ENCODE measurements at regions not wholly inside any gene's neighbourhood (a gene's known extent, or its start where the extent isn't known, plus 50 kb on each side); places are given as distances from the start of the nearest gene placed in this dataset.

DNA sequence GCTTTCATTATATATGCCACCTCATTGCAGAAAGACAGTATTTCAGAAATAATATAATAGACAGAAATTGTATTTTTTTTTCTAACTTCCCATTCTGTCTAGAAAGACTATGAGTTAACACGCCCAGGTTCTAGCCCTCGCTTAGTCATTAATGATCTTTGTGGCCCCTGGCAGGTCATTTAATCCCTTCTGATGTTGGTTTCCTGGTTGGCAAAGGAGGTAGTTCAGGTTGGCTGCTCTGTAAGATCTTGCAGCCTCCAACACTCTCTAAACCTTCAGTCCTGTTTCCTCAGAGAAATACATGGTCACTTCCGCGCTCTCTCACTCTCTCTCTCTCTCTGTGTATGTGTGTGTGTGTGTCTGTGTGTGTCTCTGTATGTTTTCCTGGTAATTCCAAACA lies 156.3 kb upstream of the NOCT start:
- no peak overlapping the region for H3K4me3 ChIP-seq
- H3K9me3 ChIP-seq: no peaks in the 10 kb centered on the region
- H3K36me3 ChIP-seq (replicated peaks in 1 of 2; ENCODE audit: insufficient read depth in 1 of 2, low read depth in 2 of 2): no peaks in the 10 kb centered on the region
- WGBS, 2 donors: 56 to 67% methylated on average over 4 of the region's 4 CpGs
- peak overlapping the region in 1 of 4 donors; percentile 12 for H3K27ac ChIP-seq
- TF ChIP-seq, protein P1, sequence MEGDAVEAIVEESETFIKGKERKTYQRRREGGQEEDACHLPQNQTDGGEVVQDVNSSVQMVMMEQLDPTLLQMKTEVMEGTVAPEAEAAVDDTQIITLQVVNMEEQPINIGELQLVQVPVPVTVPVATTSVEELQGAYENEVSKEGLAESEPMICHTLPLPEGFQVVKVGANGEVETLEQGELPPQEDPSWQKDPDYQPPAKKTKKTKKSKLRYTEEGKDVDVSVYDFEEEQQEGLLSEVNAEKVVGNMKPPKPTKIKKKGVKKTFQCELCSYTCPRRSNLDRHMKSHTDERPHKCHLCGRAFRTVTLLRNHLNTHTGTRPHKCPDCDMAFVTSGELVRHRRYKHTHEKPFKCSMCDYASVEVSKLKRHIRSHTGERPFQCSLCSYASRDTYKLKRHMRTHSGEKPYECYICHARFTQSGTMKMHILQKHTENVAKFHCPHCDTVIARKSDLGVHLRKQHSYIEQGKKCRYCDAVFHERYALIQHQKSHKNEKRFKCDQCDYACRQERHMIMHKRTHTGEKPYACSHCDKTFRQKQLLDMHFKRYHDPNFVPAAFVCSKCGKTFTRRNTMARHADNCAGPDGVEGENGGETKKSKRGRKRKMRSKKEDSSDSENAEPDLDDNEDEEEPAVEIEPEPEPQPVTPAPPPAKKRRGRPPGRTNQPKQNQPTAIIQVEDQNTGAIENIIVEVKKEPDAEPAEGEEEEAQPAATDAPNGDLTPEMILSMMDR (IDR thresholded peaks at IDR 0.05): no peak
- no peak for TF ChIP-seq POLR2A (IDR thresholded peaks at IDR 0.05)
- no peak for DNase-seq
- no peaks in the 10 kb centered on the region for H3K4me1 ChIP-seq
- intact Hi-C loops (cut with DNase I): no loop called here
- ATAC-seq: peak; percentile 52
- H3K27me3 ChIP-seq: no peaks in the 10 kb centered on the region

DNA sequence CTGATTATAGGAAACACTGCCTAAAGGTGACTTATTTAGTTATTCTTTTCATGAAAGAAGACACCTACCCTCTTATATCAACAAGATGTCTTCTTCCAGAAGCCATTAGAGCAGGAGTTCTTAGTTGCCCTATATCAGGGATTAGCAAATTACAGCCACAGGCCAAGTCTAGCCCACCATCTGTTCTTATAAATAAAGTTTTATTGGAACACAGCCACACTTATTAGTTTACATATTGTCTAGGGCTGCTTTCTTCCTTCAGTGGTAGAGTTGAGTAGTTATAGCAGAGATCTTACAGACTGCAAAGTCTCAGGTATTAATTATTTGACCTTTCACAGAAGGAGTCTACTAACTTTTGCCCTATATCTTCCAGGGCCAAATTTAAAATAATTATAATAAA lies 157.2 kb upstream of the NOCT start:
- Histone ChIP-seq H3K4me3 (no peak overlapping the region), H3K27me3 (no peaks in the 10 kb centered on the region), H3K9me3 (no peaks in the 10 kb centered on the region), H3K27ac (no peak overlapping the region), H3K4me1 (no peaks in the 10 kb centered on the region), H3K36me3 (replicated peaks in 1 of 2; ENCODE audit: insufficient read depth in 1 of 2, low read depth in 2 of 2) (no peaks in the 10 kb centered on the region)
- no peak for TF ChIP-seq POLR2A (IDR thresholded peaks at IDR 0.05)
- TF ChIP-seq, protein P1 (IDR thresholded peaks at IDR 0.05): no peak
- ATAC-seq (no peak), DNase-seq (no peak)
- intact Hi-C loops (cut with DNase I): no loop called here

DNA sequence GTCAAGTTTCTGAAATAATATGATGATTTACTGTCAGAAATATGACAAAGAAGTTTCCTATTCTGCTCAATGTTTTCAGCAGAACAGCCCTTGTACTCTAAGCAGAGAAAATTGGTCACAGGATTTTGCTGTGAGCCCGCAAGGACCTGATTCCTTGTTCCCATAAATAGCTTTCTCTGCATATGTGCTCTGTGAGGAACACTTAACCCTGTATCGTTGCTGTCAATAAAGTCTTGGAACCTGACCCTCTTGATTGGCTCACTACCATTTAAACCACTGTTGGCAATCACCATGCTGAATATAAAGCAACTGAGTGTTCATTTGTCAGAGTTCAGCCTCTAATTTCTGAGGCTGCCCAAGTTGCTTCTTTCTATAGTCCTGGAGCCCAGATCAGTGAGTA lies 158.2 kb upstream of the NOCT start:
- TF ChIP-seq POLR2A (IDR thresholded peaks at IDR 0.05): no peak
- TF ChIP-seq, protein P1 (IDR thresholded peaks at IDR 0.05): no peak
- 74 to 77% methylated on average over 2 of the region's 2 CpGs for WGBS, 2 donors
- Histone ChIP-seq H3K4me3 (no peak overlapping the region), H3K27me3 (no peaks in the 10 kb centered on the region), H3K9me3 (no peaks in the 10 kb centered on the region), H3K4me1 (no peaks in the 10 kb centered on the region), H3K36me3 (replicated peaks in 1 of 2; ENCODE audit: insufficient read depth in 1 of 2, low read depth in 2 of 2) (no peaks in the 10 kb centered on the region), H3K27ac (no peak overlapping the region)
- no peak for DNase-seq
- no peak for ATAC-seq
- intact Hi-C loops (cut with DNase I): no loop called here

DNA sequence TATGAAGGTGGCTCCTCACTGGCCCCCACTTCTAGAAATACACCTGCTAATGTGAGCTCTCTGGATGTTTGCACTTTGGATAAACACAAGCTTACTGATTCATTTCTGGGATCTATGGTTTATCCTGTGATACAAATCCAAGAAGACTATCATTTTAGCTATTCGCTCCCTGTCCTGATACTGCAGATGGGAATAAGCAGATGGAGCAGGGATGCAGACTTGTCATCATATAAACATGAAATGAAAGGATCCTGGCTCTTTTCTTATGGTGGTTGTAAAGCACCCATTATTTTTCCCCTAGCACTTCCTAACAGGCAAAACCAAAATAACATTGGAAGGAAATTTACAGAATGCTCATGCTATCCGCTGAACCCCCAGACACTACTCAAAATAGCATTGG lies 162.9 kb upstream of the NOCT start:
- H3K4me1 ChIP-seq: no peaks in the 10 kb centered on the region
- ATAC-seq: no peak
- H3K36me3 ChIP-seq (replicated peaks in 1 of 2; ENCODE audit: insufficient read depth in 1 of 2, low read depth in 2 of 2): no peaks in the 10 kb centered on the region
- H3K4me3 ChIP-seq: no peak overlapping the region
- no peak for DNase-seq
- H3K27me3 ChIP-seq: no peaks in the 10 kb centered on the region
- intact Hi-C loops (cut with DNase I): no loop called here
- TF ChIP-seq, protein P1 (IDR thresholded peaks at IDR 0.05): no peak
- no peak for TF ChIP-seq POLR2A (IDR thresholded peaks at IDR 0.05)
- 87 to 88% methylated on average over 2 of the region's 2 CpGs for WGBS, 2 donors
- no peaks in the 10 kb centered on the region for H3K9me3 ChIP-seq
- no peak overlapping the region for H3K27ac ChIP-seq

DNA sequence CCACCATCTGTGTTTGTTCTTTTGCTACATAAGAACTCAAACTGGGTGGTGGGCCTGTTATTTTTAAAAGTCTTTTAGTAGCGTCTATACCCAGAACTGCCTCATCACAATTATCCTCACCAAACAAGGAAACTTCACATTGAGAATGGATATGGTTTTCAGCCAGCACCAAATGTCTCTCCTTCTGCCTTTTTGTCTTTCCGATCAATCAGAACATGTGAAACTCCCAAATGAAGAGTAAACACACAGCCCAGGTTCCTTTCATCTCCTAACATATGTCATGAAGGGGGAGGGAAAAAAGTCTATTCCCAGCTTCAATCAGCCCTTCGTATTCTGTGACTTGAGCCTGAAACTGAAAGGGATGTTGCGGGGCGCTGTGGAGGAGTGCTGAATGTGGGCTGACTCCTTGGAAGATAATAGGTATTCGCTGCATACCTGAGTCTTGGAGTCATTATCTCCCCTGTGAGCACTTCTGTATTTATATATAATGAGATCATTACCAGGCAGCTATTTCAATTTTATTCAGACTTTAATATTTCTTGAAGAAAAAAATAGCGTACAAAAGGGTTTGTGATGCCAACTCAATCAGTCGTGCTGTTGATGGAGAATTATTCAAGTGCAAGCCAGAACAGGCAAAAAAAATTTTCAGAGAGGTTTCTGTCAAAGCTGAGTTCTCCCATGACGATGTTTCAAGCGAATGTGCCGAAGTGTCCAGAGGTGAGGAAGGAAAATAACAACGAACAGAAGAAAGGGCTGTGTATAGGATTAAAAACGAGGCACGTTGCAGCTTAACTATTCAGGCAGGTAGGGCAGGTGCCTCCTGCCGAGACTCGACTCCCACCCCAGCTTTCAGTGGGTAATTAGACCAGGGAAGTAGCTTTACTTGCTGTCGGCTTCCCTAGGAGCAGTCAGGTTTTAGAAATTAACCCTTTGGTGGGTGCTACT lies 163.9 kb upstream of the NOCT start:
- Histone ChIP-seq H3K4me3 (no peak overlapping the region), H3K27ac (no peak overlapping the region), H3K9me3 (no peaks in the 10 kb centered on the region), H3K36me3 (replicated peaks in 1 of 2; ENCODE audit: insufficient read depth in 1 of 2, low read depth in 2 of 2) (no peaks in the 10 kb centered on the region), H3K4me1 (no peaks in the 10 kb centered on the region), H3K27me3 (no peaks in the 10 kb centered on the region)
- intact Hi-C loops (cut with DNase I): no loop called here
- no peak for ATAC-seq
- no peak for DNase-seq
- WGBS, 2 donors: 13 to 16% methylated on average over 16 to 17 of the region's 17 CpGs
- TF ChIP-seq, protein P1 (IDR thresholded peaks at IDR 0.05): no peak
- TF ChIP-seq POLR2A (IDR thresholded peaks at IDR 0.05): no peak
